ENCODE measurements at regions not wholly inside any gene's neighbourhood (a gene's known extent, or its start where the extent isn't known, plus 50 kb on each side); places are given as distances from the start of the nearest gene placed in this dataset.
"Not testable (repeated sequence)": the region's sequence is repeated elsewhere in the genome, so short reads cannot be mapped to it uniquely, and the experiment has no call there.

GRCh38 chr11:16527525-16528246 lies 171.3 kb upstream of the SOX6 start:
- no peaks in the 10 kb centered on the region for H3K4me1 ChIP-seq (ENCODE audit: control insufficient read depth in 1 of 2, low read depth in 2 of 2)
- no peaks in the 10 kb centered on the region for H3K27me3 ChIP-seq (replicated peaks; ENCODE audit: insufficient read depth)
- no peak overlapping the region for H3K4me3 ChIP-seq
- H3K9me3 ChIP-seq: no peaks in the 10 kb centered on the region
- TF ChIP-seq CTCF (IDR thresholded peaks at IDR 0.05): no peak
- ATAC-seq (ENCODE audit: insufficient number of reproducible peaks, low FRiP score, low read depth) (no peak), DNase-seq (ENCODE audit: low spot score) (no peak)
- no peak overlapping the region for H3K27ac ChIP-seq
- no peaks in the 10 kb centered on the region for H3K36me3 ChIP-seq

DNA sequence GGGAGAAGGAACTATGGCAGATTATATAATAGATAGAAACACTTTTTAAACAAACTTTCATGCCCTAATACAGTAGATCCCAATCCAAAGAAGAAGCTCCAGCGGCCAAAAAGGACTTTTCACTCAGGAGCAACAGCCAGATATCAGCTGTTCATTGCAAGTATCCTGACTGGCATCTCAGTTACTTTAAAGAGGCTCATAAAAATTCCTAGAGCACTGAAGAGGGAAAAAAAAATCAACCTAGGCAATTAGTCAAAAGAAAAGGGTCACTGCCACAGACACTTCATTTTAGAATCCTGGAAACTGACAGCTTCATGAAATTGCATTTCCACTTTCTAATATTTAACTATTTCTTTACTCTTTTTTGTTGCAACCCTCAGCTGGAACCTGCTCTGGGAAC lies 170.6 kb upstream of the SOX6 start:
- Histone ChIP-seq H3K9me3 (no peaks in the 10 kb centered on the region), H3K4me3 (no peak overlapping the region), H3K27me3 (replicated peaks; ENCODE audit: insufficient read depth) (no peaks in the 10 kb centered on the region), H3K4me1 (ENCODE audit: control insufficient read depth in 1 of 2, low read depth in 2 of 2) (no peaks in the 10 kb centered on the region), H3K36me3 (no peaks in the 10 kb centered on the region), H3K27ac (no peak overlapping the region)
- no peak for ATAC-seq (ENCODE audit: insufficient number of reproducible peaks, low FRiP score, low read depth)
- TF ChIP-seq CTCF (IDR thresholded peaks at IDR 0.05): no peak
- DNase-seq (ENCODE audit: low spot score): no peak

DNA sequence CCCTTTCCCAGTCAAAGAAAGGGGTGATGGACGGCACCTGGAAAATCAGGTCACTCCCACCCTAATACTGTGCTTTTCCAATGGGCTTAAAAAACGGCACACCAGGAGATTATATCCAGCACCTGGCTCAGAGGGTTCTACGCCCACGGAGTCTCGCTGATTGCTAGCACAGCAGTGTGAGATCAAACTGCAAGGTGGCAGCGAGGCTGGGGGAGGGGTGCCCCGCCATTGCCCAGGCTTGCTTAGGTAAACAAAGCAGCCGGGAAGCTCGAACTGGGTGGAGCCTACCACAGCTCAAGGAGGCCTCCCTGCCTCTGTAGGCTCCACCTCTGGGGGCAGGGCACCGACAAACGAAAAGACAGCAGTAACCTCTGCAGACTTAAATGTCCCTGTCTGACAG lies 164.4 kb upstream of the SOX6 start:
- not testable (repeated sequence) for H3K36me3 ChIP-seq; H3K9me3 ChIP-seq; H3K27ac ChIP-seq; H3K4me3 ChIP-seq; ATAC-seq (ENCODE audit: insufficient number of reproducible peaks, low FRiP score, low read depth); H3K27me3 ChIP-seq (replicated peaks; ENCODE audit: insufficient read depth); DNase-seq (ENCODE audit: low spot score); H3K4me1 ChIP-seq (ENCODE audit: control insufficient read depth in 1 of 2, low read depth in 2 of 2)

- Histone ChIP-seq H3K27ac (no peak overlapping the region), H3K4me3 (no peak overlapping the region), H3K4me1 (ENCODE audit: control insufficient read depth in 1 of 2, low read depth in 2 of 2) (no peaks in the 10 kb centered on the region), H3K9me3 (no peaks in the 10 kb centered on the region), H3K36me3 (no peaks in the 10 kb centered on the region), H3K27me3 (replicated peaks; ENCODE audit: insufficient read depth) (no peaks in the 10 kb centered on the region)
- ATAC-seq (ENCODE audit: insufficient number of reproducible peaks, low FRiP score, low read depth) (no peak), DNase-seq (ENCODE audit: low spot score) (no peak)
- TF ChIP-seq CTCF (IDR thresholded peaks at IDR 0.05): no peak
Measured at GRCh38 chr11:16512899-16513241, 156.5 kb upstream of the SOX6 start.

DNA sequence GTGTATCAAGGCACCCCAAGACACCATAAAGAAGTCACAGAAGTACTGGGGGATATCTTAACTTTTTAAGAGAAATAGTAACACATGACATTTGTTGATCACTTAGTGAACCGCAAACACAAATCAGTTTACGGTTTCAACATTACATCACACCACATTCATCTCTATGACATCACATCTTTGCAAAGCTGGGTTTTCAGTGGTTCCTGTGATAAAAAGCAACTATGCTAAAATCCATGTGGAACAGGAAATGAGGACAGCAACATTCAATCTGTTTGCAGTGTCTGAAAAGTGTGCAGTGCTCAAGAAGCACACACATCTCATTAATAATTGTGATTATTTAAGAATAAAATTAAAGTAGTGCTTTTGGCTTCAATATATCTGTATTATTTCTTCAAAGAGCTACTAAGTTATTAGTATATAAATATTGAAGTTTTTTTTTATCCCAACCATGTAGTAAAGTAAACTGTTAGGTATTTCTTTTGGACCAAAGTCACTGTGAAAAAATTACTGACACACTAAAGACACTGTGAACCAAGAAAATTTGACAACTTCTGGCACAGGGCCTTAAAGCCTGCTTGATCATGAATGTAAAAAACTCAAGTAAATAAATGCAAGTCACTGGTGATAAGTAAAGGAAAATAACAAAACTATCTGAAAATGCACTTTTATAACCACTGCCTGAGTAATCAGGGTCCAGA lies 156.0 kb upstream of the SOX6 start:
- no peak for TF ChIP-seq CTCF (IDR thresholded peaks at IDR 0.05)
- no peaks in the 10 kb centered on the region for H3K4me1 ChIP-seq (ENCODE audit: control insufficient read depth in 1 of 2, low read depth in 2 of 2)
- H3K27ac ChIP-seq: no peak overlapping the region
- H3K9me3 ChIP-seq: no peaks in the 10 kb centered on the region
- no peaks in the 10 kb centered on the region for H3K36me3 ChIP-seq
- no peak for DNase-seq (ENCODE audit: low spot score)
- no peak overlapping the region for H3K4me3 ChIP-seq
- no peak for ATAC-seq (ENCODE audit: insufficient number of reproducible peaks, low FRiP score, low read depth)
- no peaks in the 10 kb centered on the region for H3K27me3 ChIP-seq (replicated peaks; ENCODE audit: insufficient read depth)

Measured in thoracic aorta (tissue), 2 donors.